HFFc6 (cell line): ENCODE measurements at regions not wholly inside any gene's neighbourhood (a gene's known extent, or its start where the extent isn't known, plus 50 kb on each side); places are given as distances from the start of the nearest gene placed in this dataset.

Experiments used
- DNase-seq: peaks from one replicate; pipeline ENCODE4 v3.0.0-alpha.2; 2018
- H3K27ac Mint-ChIP-seq: 2 replicates; pipeline ENCODE4 v1.8.0; 2020; ENCODE audit warnings: mild to moderate bottlenecking, mixed read lengths
- H3K27me3 Mint-ChIP-seq: 2 replicates; pipeline ENCODE4 v1.8.0; 2021; ENCODE audit warnings: mild to moderate bottlenecking, moderate library complexity, mixed read lengths; ENCODE audit not compliant: insufficient read depth
- H3K36me3 Mint-ChIP-seq: 2 replicates; pipeline ENCODE4 v1.8.0; 2021; ENCODE audit warnings: low read depth, mixed read lengths
- H3K4me1 Mint-ChIP-seq: 2 replicates; pipeline ENCODE4 v1.8.0; 2020; ENCODE audit warnings: low read depth, mixed read lengths
- H3K4me3 Mint-ChIP-seq: 2 replicates; pipeline ENCODE4 v1.8.0; 2020; ENCODE audit warnings: mild to moderate bottlenecking, moderate library complexity, mixed read lengths
- H3K9me3 Mint-ChIP-seq: 2 replicates; pipeline ENCODE4 v1.8.0; 2020; ENCODE audit warnings: mild to moderate bottlenecking, mixed read lengths
- TF ChIP-seq, protein P1 (sequence below): fragments of 200-600 bp; sonication (generic); IDR thresholded peaks from 2 replicates; pipeline ENCODE4 v1.5.0; 2021; ENCODE audit warnings: antibody characterized with exemption, mild to moderate bottlenecking

- H3K27ac Mint-ChIP-seq = no peak overlapping the region
- no peak for DNase-seq
- no peak overlapping the region for H3K4me3 Mint-ChIP-seq
- H3K4me1 Mint-ChIP-seq = no peaks in the 10 kb centered on the region
- peaks cover 24% of the 10 kb centered on the region for H3K36me3 Mint-ChIP-seq
- peaks cover 80% of the 10 kb centered on the region for H3K9me3 Mint-ChIP-seq
- peaks cover 2% of the 10 kb centered on the region; the same call in 1 of the 2 replicates for H3K27me3 Mint-ChIP-seq
- TF ChIP-seq, protein P1, sequence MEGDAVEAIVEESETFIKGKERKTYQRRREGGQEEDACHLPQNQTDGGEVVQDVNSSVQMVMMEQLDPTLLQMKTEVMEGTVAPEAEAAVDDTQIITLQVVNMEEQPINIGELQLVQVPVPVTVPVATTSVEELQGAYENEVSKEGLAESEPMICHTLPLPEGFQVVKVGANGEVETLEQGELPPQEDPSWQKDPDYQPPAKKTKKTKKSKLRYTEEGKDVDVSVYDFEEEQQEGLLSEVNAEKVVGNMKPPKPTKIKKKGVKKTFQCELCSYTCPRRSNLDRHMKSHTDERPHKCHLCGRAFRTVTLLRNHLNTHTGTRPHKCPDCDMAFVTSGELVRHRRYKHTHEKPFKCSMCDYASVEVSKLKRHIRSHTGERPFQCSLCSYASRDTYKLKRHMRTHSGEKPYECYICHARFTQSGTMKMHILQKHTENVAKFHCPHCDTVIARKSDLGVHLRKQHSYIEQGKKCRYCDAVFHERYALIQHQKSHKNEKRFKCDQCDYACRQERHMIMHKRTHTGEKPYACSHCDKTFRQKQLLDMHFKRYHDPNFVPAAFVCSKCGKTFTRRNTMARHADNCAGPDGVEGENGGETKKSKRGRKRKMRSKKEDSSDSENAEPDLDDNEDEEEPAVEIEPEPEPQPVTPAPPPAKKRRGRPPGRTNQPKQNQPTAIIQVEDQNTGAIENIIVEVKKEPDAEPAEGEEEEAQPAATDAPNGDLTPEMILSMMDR = no peak
These were observed 123.2 kb upstream of the SPACA7 start for GRCh38 chr13:112252804-112253590.

GRCh38 chr13:112253631-112254030, 122.5 kb upstream of the SPACA7 start:
- TF ChIP-seq, protein P1 = no peak

DNA sequence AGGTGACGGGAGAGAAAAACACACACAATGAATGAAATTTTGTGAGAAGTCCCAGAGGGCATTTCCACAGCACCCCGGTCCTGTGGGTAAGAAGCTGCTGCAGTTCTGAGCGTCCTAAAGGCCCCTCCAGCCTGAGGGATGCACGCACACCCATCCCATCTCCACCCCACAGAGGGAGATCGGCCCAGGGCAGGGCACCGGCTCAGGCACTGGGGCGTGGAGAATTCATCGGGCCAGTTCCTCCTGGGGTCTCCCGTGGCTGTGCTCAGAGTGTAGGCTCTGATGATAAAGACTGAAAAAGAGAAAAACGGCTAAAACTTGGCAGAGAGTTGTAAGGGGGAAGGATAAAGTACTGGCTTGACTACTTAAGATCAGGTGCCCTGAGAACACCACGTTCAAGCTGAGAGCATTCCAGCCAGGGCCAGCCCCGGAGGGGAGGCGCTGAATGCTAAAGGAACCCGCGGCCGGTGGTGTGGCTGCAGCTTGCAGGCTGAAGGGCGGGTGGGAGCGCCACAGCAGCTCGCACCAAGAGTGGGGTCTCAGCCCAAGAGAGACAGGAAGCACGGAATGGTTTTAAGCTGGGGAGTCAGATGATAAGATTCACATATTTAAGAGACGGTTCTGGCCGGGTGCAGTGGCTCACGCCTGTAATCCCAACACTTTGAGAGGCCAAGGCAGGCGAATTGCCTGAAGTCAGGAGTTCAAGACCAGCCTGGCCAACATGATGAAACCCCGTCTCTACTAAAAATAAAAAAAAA, 121.9 kb upstream of the SPACA7 start:
- no peak overlapping the region for H3K4me3 Mint-ChIP-seq
- H3K27ac Mint-ChIP-seq = no peak overlapping the region
- H3K4me1 Mint-ChIP-seq = no peaks in the 10 kb centered on the region
- H3K9me3 Mint-ChIP-seq = peaks cover 73% of the 10 kb centered on the region
- H3K27me3 Mint-ChIP-seq = peaks cover 2% of the 10 kb centered on the region; the same call in 1 of the 2 replicates
- TF ChIP-seq, protein P1 = no peak
- no peak for DNase-seq
- H3K36me3 Mint-ChIP-seq = peaks cover 24% of the 10 kb centered on the region

More at GRCh38 chr13:112253631-112254030, 122.5 kb upstream of the SPACA7 start:
- Mint-ChIP-seq H3K4me3 (no peak overlapping the region), H3K9me3 (peaks cover 74% of the 10 kb centered on the region), H3K27me3 (peaks cover 2% of the 10 kb centered on the region; the same call in 1 of the 2 replicates), H3K4me1 (no peaks in the 10 kb centered on the region), H3K36me3 (peaks cover 24% of the 10 kb centered on the region), H3K27ac (no peak overlapping the region)
- DNase-seq = no peak

DNA sequence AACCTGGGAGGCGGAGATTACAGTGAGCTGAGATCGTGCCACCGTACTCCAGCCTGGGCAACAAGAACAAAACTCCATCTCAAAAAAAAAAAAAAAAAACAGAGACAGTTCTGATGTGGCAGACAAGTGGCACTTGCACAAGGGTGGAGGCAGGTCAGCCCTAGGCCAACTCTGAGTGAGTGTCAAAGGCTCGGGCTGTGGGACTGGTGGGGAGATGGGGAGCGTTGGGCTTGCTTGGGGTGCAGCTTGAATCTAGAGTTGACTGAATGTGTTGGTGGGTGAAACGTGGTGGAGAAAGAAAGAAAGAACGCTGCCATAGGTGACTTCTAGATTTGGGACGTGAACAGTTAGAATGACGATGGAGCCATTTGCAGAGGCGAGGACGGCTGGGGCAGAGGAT, 121.3 kb upstream of the SPACA7 start:
- Mint-ChIP-seq H3K9me3 (peaks cover 71% of the 10 kb centered on the region), H3K27me3 (peaks cover 2% of the 10 kb centered on the region; the same call in 1 of the 2 replicates), H3K4me3 (no peak overlapping the region), H3K27ac (no peak overlapping the region), H3K4me1 (no peaks in the 10 kb centered on the region), H3K36me3 (peaks cover 24% of the 10 kb centered on the region)
- DNase-seq = no peak
- TF ChIP-seq, protein P1 = no peak

DNA sequence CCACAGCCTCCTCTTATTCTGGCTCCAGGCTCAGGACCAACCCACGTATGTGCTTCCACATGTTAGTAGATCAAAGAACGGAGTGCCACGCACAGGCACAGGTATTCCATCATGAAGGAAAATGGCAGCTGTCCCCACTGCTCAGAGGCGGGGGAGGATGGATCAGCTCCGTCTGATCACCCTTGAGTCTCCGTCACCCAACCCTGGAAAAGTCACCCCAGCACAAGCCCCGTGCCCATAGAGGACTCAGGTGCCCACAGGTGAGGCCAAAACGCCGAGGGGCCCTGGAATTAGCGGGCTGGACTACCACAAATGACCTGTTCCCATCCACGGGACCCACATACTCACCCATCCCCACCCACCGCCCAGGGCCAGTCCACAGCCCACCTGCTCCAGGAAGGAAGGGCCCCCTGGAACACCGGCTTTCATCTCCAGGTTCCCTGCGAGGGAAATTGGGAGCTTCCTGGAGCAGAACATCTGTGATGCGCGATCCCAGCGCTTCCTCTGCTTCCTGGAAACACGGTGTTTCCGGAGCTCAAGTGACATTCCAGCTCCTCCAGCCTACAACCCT, 120.5 kb upstream of the SPACA7 start:
- no peak for DNase-seq
- H3K36me3 Mint-ChIP-seq = peaks cover 19% of the 10 kb centered on the region
- H3K9me3 Mint-ChIP-seq = peaks cover 69% of the 10 kb centered on the region
- H3K27ac Mint-ChIP-seq = no peak overlapping the region
- H3K27me3 Mint-ChIP-seq = peaks cover 2% of the 10 kb centered on the region; the same call in 1 of the 2 replicates
- TF ChIP-seq, protein P1 = no peak
- no peaks in the 10 kb centered on the region for H3K4me1 Mint-ChIP-seq
- H3K4me3 Mint-ChIP-seq = no peak overlapping the region
